NCI-H2107 treated with DMSO at 0.1 percent for 48 hours (cell line): ENCODE measurements at regions not wholly inside any gene's neighbourhood (a gene's known extent, or its start where the extent isn't known, plus 50 kb on each side); places are given as distances from the start of the nearest gene placed in this dataset.
A peak's percentile ranks its signal among the peaks of the same experiment; 100 is the strongest.

Experiments
- DNase-seq: peaks from one replicate; lab custom pipeline; 2025; ENCODE audit not compliant: unreplicated experiment; lab: John Stamatoyannopoulos, UW

GRCh38 chr16:65934443-65934842 lies 432.0 kb upstream of the CDH5 start:
- DNase-seq = no peak

DNA sequence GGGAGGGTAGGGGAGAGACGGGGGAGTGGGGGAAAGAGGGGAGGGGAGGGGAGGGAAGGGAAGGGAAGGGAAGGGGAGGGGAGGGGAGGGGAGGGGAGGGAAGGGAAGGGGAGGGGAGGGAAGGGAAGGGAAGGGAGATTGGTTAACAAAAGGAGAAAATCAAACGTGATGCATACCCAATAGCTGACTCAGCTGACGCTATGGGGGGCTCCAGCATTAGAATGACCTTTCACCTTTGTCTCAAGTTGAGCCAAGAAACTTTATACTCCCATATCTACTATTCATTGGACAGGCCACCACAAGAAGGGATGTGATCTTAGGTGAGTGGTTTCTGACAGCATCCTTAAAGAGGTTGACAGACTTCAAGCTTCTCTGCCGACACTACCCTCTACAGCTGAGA lies 432.8 kb upstream of the CDH5 start:
- no peak for DNase-seq

DNA sequence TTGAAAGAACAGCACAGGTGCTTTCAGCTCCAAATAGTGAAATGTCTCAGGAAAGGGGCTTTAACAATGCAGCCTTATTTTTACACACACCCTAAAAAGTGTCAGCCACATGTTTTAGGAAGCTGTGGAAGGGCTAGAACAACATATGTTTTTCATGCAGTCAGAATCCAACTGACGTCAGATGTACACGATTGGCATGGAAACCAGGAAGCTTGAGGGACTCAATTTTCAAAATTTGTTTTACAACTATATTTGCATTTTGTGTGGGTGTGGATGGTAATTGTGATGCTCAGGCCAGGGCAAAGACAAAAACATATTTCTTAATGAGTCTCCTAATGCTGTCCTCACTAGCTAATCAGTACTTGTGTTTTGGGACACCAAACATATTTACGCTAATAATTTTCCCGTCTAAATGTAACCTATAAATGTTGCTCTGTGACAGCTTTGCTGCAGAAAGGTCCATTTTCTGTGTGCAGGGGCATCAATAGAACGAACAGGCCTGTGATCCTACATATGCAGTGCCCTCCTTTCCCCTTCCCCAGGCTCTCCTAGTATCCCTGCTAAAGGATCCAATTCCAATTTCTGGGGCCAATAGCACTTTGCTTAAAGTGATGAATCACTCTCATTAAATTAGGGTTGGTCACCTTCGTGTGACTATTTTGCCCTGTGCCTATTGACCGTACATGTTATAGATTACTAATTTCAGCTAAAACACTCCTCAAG lies 434.0 kb upstream of the CDH5 start:
- no peak for DNase-seq

DNA sequence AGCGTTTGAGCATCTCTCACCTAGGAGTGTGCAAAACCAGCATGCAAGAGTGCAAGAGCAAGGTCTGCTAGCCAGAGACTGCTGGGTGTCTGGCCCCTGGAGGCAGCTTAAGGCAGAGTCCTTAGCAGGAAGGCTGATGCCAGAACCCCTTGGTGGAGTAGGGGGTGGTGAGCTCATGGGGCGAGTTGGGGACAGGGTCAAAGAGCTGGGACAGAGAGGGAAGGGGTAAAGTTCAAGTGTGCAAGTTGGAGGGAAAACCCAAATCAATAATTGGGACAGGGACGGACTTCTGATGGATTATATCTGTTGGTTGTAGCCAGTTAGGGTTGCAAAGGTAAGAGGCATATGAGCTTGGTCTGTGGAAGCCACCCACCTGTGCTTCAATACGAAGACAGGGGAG lies 443.6 kb upstream of the CDH5 start:
- no peak for DNase-seq

DNA sequence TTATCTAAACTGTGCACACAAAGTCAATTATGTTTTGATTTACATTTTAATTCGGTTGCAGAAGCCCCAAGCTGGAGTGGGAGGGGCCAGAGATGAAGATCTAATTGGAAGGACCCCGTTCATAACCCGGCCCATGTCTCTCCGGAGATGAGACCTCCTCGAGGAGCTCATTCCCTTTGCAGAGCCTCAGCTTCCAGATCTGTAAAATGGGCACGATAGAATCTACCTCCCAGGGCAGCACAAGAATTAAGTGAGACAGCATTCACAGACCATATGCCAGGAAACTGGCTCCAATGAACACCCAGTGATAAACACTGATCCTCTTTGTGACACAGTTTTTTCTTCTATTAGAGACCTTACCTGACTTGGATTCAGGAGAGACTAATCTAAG lies 446.5 kb upstream of the CDH5 start:
- DNase-seq = no peak

GRCh38 chr16:65919145-65919985 lies 447.1 kb upstream of the CDH5 start:
- no peak for DNase-seq

DNA sequence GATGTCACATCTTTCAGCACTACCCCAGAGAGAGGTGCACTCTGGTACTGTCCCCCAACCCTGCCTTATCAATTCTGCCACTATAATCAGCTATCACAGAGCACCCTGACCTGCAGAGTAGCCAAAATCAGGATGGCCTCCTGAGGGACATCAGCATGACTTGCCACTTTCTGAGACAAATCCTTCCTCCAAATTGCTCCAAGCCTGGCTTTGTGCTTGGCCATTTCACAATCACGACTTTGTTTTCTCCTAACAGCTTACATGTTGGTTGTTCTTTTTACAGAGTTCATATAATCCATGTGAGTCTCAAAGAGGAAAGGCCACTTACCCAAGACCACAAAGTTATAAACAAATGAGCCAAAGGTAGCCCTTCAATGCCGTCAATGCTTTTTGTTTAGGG lies 449.0 kb upstream of the CDH5 start:
- DNase-seq = no peak

- no peak for DNase-seq
Measured at GRCh38 chr16:65916995-65917394, 449.5 kb upstream of the CDH5 start.

- no peak for DNase-seq
Measured at GRCh38 chr16:65910291-65910690, 456.2 kb upstream of the CDH5 start.

DNA sequence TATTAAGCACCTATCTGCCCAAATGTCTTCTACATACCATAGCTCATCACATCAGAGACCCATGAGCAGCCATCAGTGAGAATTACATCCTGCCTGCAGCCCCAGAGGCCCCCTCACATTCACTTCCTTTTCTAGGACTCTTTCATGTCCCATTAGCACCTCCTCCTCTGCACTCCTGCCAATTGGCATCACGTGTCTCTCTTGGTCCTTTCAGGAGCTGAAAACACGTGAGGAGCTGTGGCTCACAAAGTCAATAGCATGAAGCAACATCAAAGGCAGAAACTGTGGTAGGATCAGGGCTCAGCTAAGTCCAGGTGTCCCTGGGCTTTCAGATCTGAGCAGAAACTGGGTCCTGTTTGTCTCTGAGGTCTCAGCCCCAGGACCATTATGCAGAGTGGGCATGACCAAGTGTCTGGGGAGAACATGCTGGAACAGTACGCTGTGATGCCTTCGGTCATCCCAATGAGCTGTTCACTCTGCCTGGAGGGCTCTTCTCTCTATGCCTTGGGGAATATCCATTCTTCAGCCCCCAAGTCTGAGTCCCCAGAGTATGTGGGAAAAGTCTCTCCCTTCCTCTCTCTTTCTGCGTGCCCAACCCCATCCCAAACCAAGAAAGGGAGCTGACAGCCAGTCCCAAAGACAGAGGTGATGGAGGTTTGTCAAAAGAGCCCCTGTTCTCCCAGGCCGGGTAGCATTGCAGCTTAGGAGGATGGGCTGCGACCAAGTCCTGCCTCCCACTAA lies 457.0 kb upstream of the CDH5 start:
- no peak for DNase-seq

- no peak for DNase-seq
Measured at GRCh38 chr16:65908568-65908967, 457.9 kb upstream of the CDH5 start.

DNA sequence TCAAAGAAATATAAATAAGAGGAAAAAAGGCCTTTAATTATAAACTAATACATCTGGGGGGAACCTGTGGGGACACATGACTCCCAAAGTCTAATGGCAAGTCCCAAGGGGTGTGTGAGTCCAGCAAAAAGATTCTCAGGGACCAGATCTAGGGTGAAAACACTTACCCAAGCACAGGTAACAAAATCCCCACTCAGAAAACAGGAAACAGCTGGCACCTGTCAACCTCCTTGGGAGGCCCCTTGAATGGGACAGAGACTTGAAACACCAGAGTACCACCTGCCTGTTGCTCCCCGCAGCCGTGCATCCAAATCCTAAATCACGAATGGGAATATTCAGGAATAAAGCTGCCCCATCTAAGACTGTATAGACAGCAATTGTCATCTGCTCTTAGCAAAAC lies 461.2 kb upstream of the CDH5 start:
- peak; percentile 41 for DNase-seq

DNA sequence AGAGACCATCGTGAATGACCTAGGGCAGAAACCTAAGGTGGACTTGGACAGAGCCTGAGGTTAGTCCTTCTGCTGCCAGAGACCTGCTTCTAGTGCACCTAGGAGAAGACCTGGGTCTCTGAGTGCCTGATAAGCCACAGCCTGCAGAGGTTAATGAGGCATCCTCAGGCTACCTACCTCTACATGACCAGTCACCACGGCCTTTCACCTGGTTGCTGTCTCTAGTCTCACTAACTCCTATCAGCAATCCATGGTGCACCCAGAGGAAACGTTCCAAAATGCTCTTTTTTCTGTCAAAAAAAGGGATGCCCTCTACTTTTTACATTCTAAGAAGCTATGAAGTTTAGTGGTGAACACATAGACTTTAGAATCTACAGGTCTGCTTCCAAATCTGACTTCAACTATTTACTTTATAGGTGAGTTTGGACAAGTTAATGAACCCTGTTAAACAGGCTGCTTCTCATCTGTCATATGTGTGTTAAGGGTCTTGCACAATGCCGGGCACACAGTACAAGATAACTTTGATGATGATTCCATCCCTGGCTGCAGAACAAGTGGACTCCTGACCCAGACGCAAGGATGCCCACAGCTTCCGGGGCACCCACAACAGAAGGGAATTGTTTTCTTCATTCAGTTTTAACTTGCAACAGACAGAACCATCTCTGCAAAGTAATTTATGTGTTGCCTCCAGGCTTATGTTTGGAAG lies 469.9 kb upstream of the CDH5 start:
- no peak for DNase-seq

- DNase-seq = no peak
Measured at GRCh38 chr16:65895906-65896305, 470.6 kb upstream of the CDH5 start.

DNA sequence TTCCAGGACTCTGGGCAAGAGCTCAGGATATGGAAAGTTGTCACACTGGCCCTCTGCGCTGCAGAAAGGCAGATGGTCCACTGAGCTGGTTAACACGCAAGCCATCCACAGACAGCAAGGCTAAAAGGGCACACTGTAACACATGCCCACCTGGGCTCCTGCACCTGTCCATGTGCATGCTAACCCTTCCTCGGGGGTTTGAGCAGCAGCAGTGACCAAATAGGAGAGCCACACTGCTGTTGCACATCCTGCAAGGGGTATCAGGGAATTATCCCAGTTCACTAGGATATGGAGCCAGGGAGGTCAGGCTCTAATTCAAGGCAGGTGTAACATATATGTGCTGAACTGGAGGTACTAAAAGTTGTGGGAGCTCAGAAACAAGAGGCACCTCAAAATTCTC lies 471.0 kb upstream of the CDH5 start:
- DNase-seq = no peak

GRCh38 chr16:65890203-65890602 lies 476.3 kb upstream of the CDH5 start:
- no peak for DNase-seq

DNA sequence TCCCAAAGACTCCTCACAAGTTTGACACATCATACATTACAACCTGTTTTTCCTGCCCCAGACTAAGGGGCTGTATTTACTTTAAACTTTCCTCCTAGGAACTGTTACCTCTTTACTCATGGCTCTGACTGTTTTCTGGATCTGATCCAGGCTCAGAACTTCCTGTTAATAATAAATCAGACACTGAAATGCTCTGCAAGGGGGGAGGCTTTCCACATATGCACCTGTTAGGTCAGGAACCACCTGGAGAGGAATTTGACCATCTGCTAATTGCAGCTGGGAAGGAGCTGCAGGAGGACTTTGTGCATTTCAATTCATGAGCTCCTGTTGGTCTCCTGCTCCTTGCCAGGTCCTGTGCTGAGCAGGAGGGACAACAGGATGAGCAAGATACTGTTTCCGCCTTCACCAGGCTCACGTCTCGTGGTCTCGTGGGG lies 476.9 kb upstream of the CDH5 start:
- DNase-seq = no peak

GRCh38 chr16:65888201-65888600 lies 478.3 kb upstream of the CDH5 start:
- no peak for DNase-seq

GRCh38 chr16:65884018-65884417 lies 482.5 kb upstream of the CDH5 start:
- DNase-seq = no peak

DNA sequence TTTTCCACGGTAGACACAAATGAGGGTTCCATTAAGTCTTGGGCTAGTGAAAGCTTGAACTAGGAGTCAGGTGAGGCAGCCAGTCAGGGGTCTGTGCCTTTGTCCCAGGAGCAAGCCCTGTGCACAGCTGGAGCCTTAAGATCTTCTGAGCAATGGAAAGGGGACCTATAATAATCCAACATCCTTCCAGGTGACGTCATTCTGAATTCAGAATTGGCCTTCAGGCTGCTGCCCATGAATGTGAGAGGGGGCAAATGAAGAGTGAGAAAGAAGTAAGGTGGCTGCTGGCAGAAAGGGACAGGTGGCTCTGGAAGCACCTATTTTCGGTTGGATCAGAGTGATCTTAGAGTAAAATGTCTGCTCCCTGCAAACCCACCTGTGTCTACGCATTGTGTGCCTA lies 488.1 kb upstream of the CDH5 start:
- DNase-seq = no peak

- DNase-seq = no peak
Measured at GRCh38 chr16:65876624-65877023, 489.9 kb upstream of the CDH5 start.
